ENCODE measurements at regions not wholly inside any gene's neighbourhood (a gene's known extent, or its start where the extent isn't known, plus 50 kb on each side); places are given as distances from the start of the nearest gene placed in this dataset.

DNA sequence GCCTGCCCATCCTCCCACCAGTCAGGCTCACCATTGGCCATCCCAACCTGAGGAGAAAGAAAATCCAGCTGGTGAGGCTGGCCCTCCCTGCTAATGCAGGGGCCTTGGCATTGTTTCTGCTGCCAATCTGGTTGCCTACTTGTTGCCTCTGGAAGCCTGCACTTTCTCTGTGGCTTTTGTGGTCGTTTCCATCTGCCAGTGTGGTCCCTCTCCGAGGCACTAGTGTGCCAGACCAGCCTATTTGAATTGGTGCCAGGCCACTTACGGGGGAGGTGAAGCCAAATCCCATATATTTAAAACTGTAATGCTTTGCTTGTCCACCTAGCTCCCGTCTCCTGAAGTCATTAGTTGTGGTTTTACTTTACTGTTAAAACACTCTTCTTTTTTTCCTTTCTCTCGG, 213.4 kb upstream of the ADAMTSL1 start:
- H3K9me2 ChIP-seq (replicated peaks; ENCODE audit: control insufficient read depth, low read length) = no peaks in the 10 kb centered on the region
- no peaks in the 10 kb centered on the region for H3K9me3 ChIP-seq (ENCODE audit: control insufficient read depth, insufficient read depth, low read length)
- no peak overlapping the region for H3K27ac ChIP-seq (ENCODE audit: low read depth, low read length)
- no peak for TF ChIP-seq EZH2phosphoT487 (IDR thresholded peaks at IDR 0.05; ENCODE audit: borderline replicate concordance, low read length)
- TF ChIP-seq, protein P1, sequence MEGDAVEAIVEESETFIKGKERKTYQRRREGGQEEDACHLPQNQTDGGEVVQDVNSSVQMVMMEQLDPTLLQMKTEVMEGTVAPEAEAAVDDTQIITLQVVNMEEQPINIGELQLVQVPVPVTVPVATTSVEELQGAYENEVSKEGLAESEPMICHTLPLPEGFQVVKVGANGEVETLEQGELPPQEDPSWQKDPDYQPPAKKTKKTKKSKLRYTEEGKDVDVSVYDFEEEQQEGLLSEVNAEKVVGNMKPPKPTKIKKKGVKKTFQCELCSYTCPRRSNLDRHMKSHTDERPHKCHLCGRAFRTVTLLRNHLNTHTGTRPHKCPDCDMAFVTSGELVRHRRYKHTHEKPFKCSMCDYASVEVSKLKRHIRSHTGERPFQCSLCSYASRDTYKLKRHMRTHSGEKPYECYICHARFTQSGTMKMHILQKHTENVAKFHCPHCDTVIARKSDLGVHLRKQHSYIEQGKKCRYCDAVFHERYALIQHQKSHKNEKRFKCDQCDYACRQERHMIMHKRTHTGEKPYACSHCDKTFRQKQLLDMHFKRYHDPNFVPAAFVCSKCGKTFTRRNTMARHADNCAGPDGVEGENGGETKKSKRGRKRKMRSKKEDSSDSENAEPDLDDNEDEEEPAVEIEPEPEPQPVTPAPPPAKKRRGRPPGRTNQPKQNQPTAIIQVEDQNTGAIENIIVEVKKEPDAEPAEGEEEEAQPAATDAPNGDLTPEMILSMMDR (IDR thresholded peaks at IDR 0.05; ENCODE audit: low read depth, low read length, poor library complexity, severe bottlenecking) = no peak
- no peaks in the 10 kb centered on the region for H3F3A ChIP-seq (ENCODE audit: control insufficient read depth, insufficient read depth)
- H4K20me1 ChIP-seq (ENCODE audit: control insufficient read depth, insufficient read depth, low read depth, low read length) = no peaks in the 10 kb centered on the region
- no peaks in the 10 kb centered on the region for H3K79me2 ChIP-seq (ENCODE audit: control insufficient read depth, low read length)
- no peak overlapping the region for H3K4me3 ChIP-seq (ENCODE audit: low read length)
- 0 out of 2 replicates have a peak, but pooled peaks cover 1% of the 10 kb centered on the region for H3K27me3 ChIP-seq (ENCODE audit: control insufficient read depth, low read length)
- no peaks in the 10 kb centered on the region for H3K4me1 ChIP-seq (ENCODE audit: control insufficient read depth, low read length)
- no peak overlapping the region for H3K4me2 ChIP-seq (ENCODE audit: low read length)
- H3K36me3 ChIP-seq (ENCODE audit: control insufficient read depth, low read length) = no peaks in the 10 kb centered on the region

DNA sequence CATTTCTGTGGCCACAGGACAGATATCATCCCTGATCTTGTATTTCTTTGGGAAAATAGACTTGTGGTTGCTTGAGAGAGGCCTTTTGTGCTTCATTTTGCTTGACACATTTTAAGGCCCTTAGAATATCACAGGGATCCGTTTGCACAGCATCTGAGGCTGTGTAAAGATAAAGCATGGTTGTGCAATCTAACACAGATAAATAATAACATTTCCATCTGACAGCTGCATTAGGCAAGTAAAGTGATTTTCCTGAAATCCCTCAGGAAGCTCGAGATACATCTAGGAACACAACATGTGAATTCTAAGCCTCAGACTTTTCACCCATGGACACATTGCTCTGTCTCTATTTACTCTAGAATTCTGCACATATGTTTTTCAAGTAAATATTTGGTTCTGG, 212.8 kb upstream of the ADAMTSL1 start:
- H3K27me3 ChIP-seq (ENCODE audit: control insufficient read depth, low read length) = no peaks in the 10 kb centered on the region
- no peaks in the 10 kb centered on the region for H3K79me2 ChIP-seq (ENCODE audit: control insufficient read depth, low read length)
- no peaks in the 10 kb centered on the region for H3K36me3 ChIP-seq (ENCODE audit: control insufficient read depth, low read length)
- no peaks in the 10 kb centered on the region for H4K20me1 ChIP-seq (ENCODE audit: control insufficient read depth, insufficient read depth, low read depth, low read length)
- H3K4me2 ChIP-seq (ENCODE audit: low read length) = no peak overlapping the region
- no peak overlapping the region for H3K27ac ChIP-seq (ENCODE audit: low read depth, low read length)
- H3K4me1 ChIP-seq (ENCODE audit: control insufficient read depth, low read length) = no peaks in the 10 kb centered on the region
- H3K9me2 ChIP-seq (replicated peaks; ENCODE audit: control insufficient read depth, low read length) = no peaks in the 10 kb centered on the region
- no peaks in the 10 kb centered on the region for H3F3A ChIP-seq (ENCODE audit: control insufficient read depth, insufficient read depth)
- H3K9me3 ChIP-seq (ENCODE audit: control insufficient read depth, insufficient read depth, low read length) = no peaks in the 10 kb centered on the region
- TF ChIP-seq EZH2phosphoT487 (IDR thresholded peaks at IDR 0.05; ENCODE audit: borderline replicate concordance, low read length) = no peak
- TF ChIP-seq, protein P1 (IDR thresholded peaks at IDR 0.05; ENCODE audit: low read depth, low read length, poor library complexity, severe bottlenecking) = no peak
- H3K4me3 ChIP-seq (ENCODE audit: low read length) = no peak overlapping the region

DNA sequence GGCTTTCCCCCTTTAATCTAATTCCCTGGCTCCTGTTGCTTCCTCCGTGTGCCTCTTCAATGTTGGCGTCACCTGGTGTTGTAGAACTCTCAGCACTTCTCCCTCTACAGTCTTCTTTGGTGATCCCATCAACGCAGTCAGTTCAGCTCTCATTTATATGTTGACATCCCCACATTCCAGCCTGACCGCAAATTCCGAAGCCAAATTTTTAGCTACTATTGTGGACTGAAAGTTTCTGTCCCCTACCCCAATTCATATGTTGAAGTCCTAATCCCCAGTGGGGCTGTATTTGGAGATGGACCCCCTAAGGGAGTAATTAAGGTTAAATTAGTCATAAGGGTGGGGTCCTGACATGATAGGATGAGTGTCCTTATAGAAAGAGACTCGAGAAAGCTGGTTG, 210.6 kb upstream of the ADAMTSL1 start:
- TF ChIP-seq EZH2phosphoT487 (IDR thresholded peaks at IDR 0.05; ENCODE audit: borderline replicate concordance, low read length) = no peak
- TF ChIP-seq, protein P1 (IDR thresholded peaks at IDR 0.05; ENCODE audit: low read depth, low read length, poor library complexity, severe bottlenecking) = no peak
- Histone ChIP-seq H3K9me2 (replicated peaks; ENCODE audit: control insufficient read depth, low read length) (no peaks in the 10 kb centered on the region), H4K20me1 (ENCODE audit: control insufficient read depth, insufficient read depth, low read depth, low read length) (no peaks in the 10 kb centered on the region), H3K27me3 (ENCODE audit: control insufficient read depth, low read length) (0 out of 2 replicates have a peak, but pooled peaks cover 2% of the 10 kb centered on the region), H3K9me3 (ENCODE audit: control insufficient read depth, insufficient read depth, low read length) (no peaks in the 10 kb centered on the region), H3F3A (ENCODE audit: control insufficient read depth, insufficient read depth) (no peaks in the 10 kb centered on the region), H3K4me1 (ENCODE audit: control insufficient read depth, low read length) (no peaks in the 10 kb centered on the region), H3K36me3 (ENCODE audit: control insufficient read depth, low read length) (no peaks in the 10 kb centered on the region), H3K27ac (ENCODE audit: low read depth, low read length) (no peak overlapping the region), H3K4me3 (ENCODE audit: low read length) (no peak overlapping the region), H3K4me2 (ENCODE audit: low read length) (no peak overlapping the region), H3K79me2 (ENCODE audit: control insufficient read depth, low read length) (no peaks in the 10 kb centered on the region)

All from DOHH2 (cell line).